ENCODE measurements at regions not wholly inside any gene's neighbourhood (a gene's known extent, or its start where the extent isn't known, plus 50 kb on each side); places are given as distances from the start of the nearest gene placed in this dataset.
A peak's percentile ranks its signal among the peaks of the same experiment; 100 is the strongest.

DNA sequence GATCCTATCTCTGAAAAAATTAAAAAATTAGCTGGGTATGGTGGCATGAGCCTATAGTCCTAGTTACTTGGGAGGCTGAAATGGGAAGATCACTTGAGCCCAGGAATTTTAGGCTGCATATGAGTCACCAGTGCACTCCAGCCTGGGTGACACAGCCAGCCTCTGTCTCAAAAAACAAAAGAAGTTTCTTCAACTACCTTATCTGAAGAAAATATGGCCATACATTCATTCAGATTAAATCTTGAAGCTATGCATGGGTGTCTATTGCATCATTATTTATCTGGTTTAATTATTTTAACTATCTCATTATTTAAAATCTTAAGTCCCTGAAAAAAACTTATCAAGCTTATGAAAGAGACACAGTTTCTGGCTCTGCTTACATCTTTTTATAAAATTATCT lies 204.1 kb downstream of the SIM1 start:
- DNase-seq (ENCODE audit: low read depth) = no peak
- TF ChIP-seq, protein P1, sequence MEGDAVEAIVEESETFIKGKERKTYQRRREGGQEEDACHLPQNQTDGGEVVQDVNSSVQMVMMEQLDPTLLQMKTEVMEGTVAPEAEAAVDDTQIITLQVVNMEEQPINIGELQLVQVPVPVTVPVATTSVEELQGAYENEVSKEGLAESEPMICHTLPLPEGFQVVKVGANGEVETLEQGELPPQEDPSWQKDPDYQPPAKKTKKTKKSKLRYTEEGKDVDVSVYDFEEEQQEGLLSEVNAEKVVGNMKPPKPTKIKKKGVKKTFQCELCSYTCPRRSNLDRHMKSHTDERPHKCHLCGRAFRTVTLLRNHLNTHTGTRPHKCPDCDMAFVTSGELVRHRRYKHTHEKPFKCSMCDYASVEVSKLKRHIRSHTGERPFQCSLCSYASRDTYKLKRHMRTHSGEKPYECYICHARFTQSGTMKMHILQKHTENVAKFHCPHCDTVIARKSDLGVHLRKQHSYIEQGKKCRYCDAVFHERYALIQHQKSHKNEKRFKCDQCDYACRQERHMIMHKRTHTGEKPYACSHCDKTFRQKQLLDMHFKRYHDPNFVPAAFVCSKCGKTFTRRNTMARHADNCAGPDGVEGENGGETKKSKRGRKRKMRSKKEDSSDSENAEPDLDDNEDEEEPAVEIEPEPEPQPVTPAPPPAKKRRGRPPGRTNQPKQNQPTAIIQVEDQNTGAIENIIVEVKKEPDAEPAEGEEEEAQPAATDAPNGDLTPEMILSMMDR (IDR thresholded peaks at IDR 0.05; ENCODE audit: insufficient read depth, low read depth, low read length) = no peak
- no peak overlapping the region for H3K4me3 ChIP-seq (ENCODE audit: low read depth, low read length)

- H3K4me3 ChIP-seq (ENCODE audit: low read depth, low read length) = no peak overlapping the region
- TF ChIP-seq, protein P1 (IDR thresholded peaks at IDR 0.05; ENCODE audit: insufficient read depth, low read depth, low read length) = no peak
- no peak for DNase-seq (ENCODE audit: low read depth)
Observed at GRCh38 chr6:100259865-100260264, 204.9 kb downstream of the SIM1 start.

GRCh38 chr6:100258752-100259151 lies 206.0 kb downstream of the SIM1 start:
- TF ChIP-seq, protein P1 (IDR thresholded peaks at IDR 0.05; ENCODE audit: insufficient read depth, low read depth, low read length) = no peak
- no peak overlapping the region for H3K4me3 ChIP-seq (ENCODE audit: low read depth, low read length)
- DNase-seq (ENCODE audit: low read depth) = no peak

DNA sequence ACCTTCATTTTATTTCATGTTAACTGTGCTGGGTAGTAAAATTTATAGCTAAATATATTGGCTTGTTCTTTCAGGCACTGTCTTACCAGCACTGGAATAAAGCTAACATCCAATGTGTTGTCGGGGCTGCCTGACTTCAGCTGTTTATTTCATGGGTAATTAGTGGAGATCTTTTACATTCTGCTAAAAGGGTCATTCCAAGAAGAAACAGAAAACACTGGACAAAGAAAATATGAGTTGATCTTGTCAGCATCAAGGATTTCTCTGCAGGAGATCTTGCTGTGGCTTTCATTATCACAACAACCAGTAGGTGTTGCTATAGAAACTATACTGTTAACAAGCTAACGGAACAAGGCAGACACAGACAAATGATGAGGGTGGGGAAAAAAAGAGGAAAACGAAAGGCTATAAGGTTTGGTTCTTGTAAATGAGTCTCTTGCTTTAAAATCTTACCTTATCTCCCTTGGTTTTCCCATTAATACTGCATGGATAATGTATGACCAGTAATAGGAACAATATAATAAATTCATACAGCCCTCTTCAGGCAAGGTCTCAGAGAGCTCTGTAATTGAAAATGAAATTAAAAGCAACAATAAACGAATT lies 206.8 kb downstream of the SIM1 start:
- TF ChIP-seq, protein P1 (IDR thresholded peaks at IDR 0.05; ENCODE audit: insufficient read depth, low read depth, low read length) = peak; percentile 26
- no peak overlapping the region for H3K4me3 ChIP-seq (ENCODE audit: low read depth, low read length)
- DNase-seq (ENCODE audit: low read depth) = peak; percentile 48

DNA sequence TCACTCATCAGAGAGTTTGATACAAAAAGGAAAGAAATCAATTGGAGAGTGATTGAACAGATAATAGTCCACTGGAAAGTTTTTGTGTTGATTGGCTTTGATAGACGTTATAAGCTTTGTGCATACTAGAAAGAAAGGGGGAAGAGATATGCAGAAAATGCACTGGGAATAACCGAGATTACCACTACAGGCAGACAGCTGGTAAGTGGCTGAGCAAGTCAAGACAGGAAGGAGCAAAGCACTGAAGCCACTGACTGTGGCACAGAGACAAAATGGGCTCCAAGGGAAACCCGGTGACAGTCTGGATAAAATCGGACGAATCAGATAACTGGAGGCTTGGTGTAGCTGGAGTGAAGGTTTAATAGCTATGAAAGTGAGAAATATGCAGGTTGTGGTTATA lies 209.0 kb downstream of the SIM1 start:
- no peak overlapping the region for H3K4me3 ChIP-seq (ENCODE audit: low read depth, low read length)
- TF ChIP-seq, protein P1 (IDR thresholded peaks at IDR 0.05; ENCODE audit: insufficient read depth, low read depth, low read length) = no peak
- no peak for DNase-seq (ENCODE audit: low read depth)

GRCh38 chr6:100247123-100247522 lies 217.6 kb downstream of the SIM1 start:
- DNase-seq (ENCODE audit: low read depth) = no peak
- H3K4me3 ChIP-seq (ENCODE audit: low read depth, low read length) = no peak overlapping the region
- TF ChIP-seq, protein P1 (IDR thresholded peaks at IDR 0.05; ENCODE audit: insufficient read depth, low read depth, low read length) = no peak

DNA sequence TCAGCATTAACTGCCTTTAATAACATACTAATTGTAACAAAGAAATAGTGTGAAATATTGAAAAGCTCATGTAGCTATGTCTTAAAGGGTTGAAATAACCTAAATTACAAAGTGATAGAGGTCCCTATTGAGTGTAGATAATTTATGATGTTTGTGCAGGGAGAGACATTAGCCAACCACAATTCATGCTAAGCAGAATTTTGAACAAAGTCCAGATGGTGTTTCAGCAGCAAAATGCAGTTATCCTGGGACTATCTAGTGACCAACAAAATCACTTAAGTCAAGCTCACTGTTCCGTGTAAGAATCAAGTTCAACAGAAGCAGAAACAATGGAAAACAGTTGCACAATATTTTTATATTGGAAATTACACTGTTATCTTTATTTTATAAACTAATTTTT lies 218.5 kb downstream of the SIM1 start:
- TF ChIP-seq, protein P1 (IDR thresholded peaks at IDR 0.05; ENCODE audit: insufficient read depth, low read depth, low read length) = no peak
- no peak for DNase-seq (ENCODE audit: low read depth)
- H3K4me3 ChIP-seq (ENCODE audit: low read depth, low read length) = no peak overlapping the region
